ENCODE measurements at regions not wholly inside any gene's neighbourhood (a gene's known extent, or its start where the extent isn't known, plus 50 kb on each side); places are given as distances from the start of the nearest gene placed in this dataset.

GRCh38 chr6:40313582-40313981 lies 273.6 kb downstream of the LRFN2 start:
- Histone ChIP-seq H3K36me3 (ENCODE audit: control insufficient read depth, insufficient read depth, low read length) (no peaks in the 10 kb centered on the region), H3K4me3 (ENCODE audit: insufficient read depth, low read depth, low read length) (no peak overlapping the region), H3K9me3 (ENCODE audit: control insufficient read depth, low read length) (no peaks in the 10 kb centered on the region), H3K27ac (ENCODE audit: insufficient read depth, low read depth, low read length, poor library complexity, severe bottlenecking) (no peak overlapping the region), H3K27me3 (ENCODE audit: control insufficient read depth, insufficient read depth, low read length, poor library complexity, severe bottlenecking) (no peaks in the 10 kb centered on the region), H3K4me1 (ENCODE audit: control insufficient read depth, insufficient read depth, low read length) (no peaks in the 10 kb centered on the region)

- H3K36me3 ChIP-seq (ENCODE audit: control insufficient read depth, insufficient read depth, low read length) = no peaks in the 10 kb centered on the region
- 91 to 92% methylated on average over 5 of the region's 5 CpGs for WGBS, 2 experiments
- no peak overlapping the region for H3K27ac ChIP-seq (ENCODE audit: insufficient read depth, low read depth, low read length, poor library complexity, severe bottlenecking)
- H3K9me3 ChIP-seq (ENCODE audit: control insufficient read depth, low read length) = no peaks in the 10 kb centered on the region
- no peaks in the 10 kb centered on the region for H3K27me3 ChIP-seq (ENCODE audit: control insufficient read depth, insufficient read depth, low read length, poor library complexity, severe bottlenecking)
- H3K4me3 ChIP-seq (ENCODE audit: insufficient read depth, low read depth, low read length) = no peak overlapping the region
- no peaks in the 10 kb centered on the region for H3K4me1 ChIP-seq (ENCODE audit: control insufficient read depth, insufficient read depth, low read length)
Observed at GRCh38 chr6:40312213-40313015, 274.8 kb downstream of the LRFN2 start.

GRCh38 chr6:40308533-40309306 lies 278.4 kb downstream of the LRFN2 start:
- no peak overlapping the region for H3K4me3 ChIP-seq (ENCODE audit: insufficient read depth, low read depth, low read length)
- no peaks in the 10 kb centered on the region for H3K36me3 ChIP-seq (ENCODE audit: control insufficient read depth, insufficient read depth, low read length)
- no peaks in the 10 kb centered on the region for H3K27me3 ChIP-seq (ENCODE audit: control insufficient read depth, insufficient read depth, low read length, poor library complexity, severe bottlenecking)
- 44 to 46% methylated on average over 11 to 12 of the region's 12 CpGs for WGBS, 2 experiments
- no peaks in the 10 kb centered on the region for H3K9me3 ChIP-seq (ENCODE audit: control insufficient read depth, low read length)
- H3K4me1 ChIP-seq (ENCODE audit: control insufficient read depth, insufficient read depth, low read length) = no peaks in the 10 kb centered on the region
- H3K27ac ChIP-seq (ENCODE audit: insufficient read depth, low read depth, low read length, poor library complexity, severe bottlenecking) = no peak overlapping the region

GRCh38 chr6:40307712-40308111 lies 279.5 kb downstream of the LRFN2 start:
- 91 to 93% methylated on average over 5 of the region's 5 CpGs for WGBS, 2 experiments
- no peaks in the 10 kb centered on the region for H3K36me3 ChIP-seq (ENCODE audit: control insufficient read depth, insufficient read depth, low read length)
- no peak overlapping the region for H3K27ac ChIP-seq (ENCODE audit: insufficient read depth, low read depth, low read length, poor library complexity, severe bottlenecking)
- no peaks in the 10 kb centered on the region for H3K4me1 ChIP-seq (ENCODE audit: control insufficient read depth, insufficient read depth, low read length)
- no peaks in the 10 kb centered on the region for H3K9me3 ChIP-seq (ENCODE audit: control insufficient read depth, low read length)
- no peaks in the 10 kb centered on the region for H3K27me3 ChIP-seq (ENCODE audit: control insufficient read depth, insufficient read depth, low read length, poor library complexity, severe bottlenecking)
- H3K4me3 ChIP-seq (ENCODE audit: insufficient read depth, low read depth, low read length) = no peak overlapping the region

- Histone ChIP-seq H3K4me1 (ENCODE audit: control insufficient read depth, insufficient read depth, low read length) (no peaks in the 10 kb centered on the region), H3K27me3 (ENCODE audit: control insufficient read depth, insufficient read depth, low read length, poor library complexity, severe bottlenecking) (no peaks in the 10 kb centered on the region), H3K9me3 (ENCODE audit: control insufficient read depth, low read length) (no peaks in the 10 kb centered on the region), H3K4me3 (ENCODE audit: insufficient read depth, low read depth, low read length) (no peak overlapping the region), H3K36me3 (ENCODE audit: control insufficient read depth, insufficient read depth, low read length) (no peaks in the 10 kb centered on the region), H3K27ac (ENCODE audit: insufficient read depth, low read depth, low read length, poor library complexity, severe bottlenecking) (no peak overlapping the region)
- WGBS, 2 experiments = 91 to 93% methylated on average over 8 of the region's 8 CpGs
Observed at GRCh38 chr6:40302856-40303454, 284.2 kb downstream of the LRFN2 start.

- Histone ChIP-seq H3K36me3 (ENCODE audit: control insufficient read depth, insufficient read depth, low read length) (no peaks in the 10 kb centered on the region), H3K4me1 (ENCODE audit: control insufficient read depth, insufficient read depth, low read length) (no peaks in the 10 kb centered on the region), H3K9me3 (ENCODE audit: control insufficient read depth, low read length) (no peaks in the 10 kb centered on the region), H3K27ac (ENCODE audit: insufficient read depth, low read depth, low read length, poor library complexity, severe bottlenecking) (no peak overlapping the region), H3K4me3 (ENCODE audit: insufficient read depth, low read depth, low read length) (no peak overlapping the region), H3K27me3 (ENCODE audit: control insufficient read depth, insufficient read depth, low read length, poor library complexity, severe bottlenecking) (no peaks in the 10 kb centered on the region)
- WGBS, 2 experiments = 79 to 81% methylated on average over 6 of the region's 6 CpGs
Observed at GRCh38 chr6:40299681-40300080, 287.5 kb downstream of the LRFN2 start.

GRCh38 chr6:40298207-40298606 lies 289.0 kb downstream of the LRFN2 start:
- H3K36me3 ChIP-seq (ENCODE audit: control insufficient read depth, insufficient read depth, low read length) = no peaks in the 10 kb centered on the region
- 93 to 100% methylated on average over 2 of the region's 2 CpGs for WGBS, 2 experiments
- H3K27ac ChIP-seq (ENCODE audit: insufficient read depth, low read depth, low read length, poor library complexity, severe bottlenecking) = no peak overlapping the region
- H3K4me1 ChIP-seq (ENCODE audit: control insufficient read depth, insufficient read depth, low read length) = no peaks in the 10 kb centered on the region
- H3K9me3 ChIP-seq (ENCODE audit: control insufficient read depth, low read length) = no peaks in the 10 kb centered on the region
- no peaks in the 10 kb centered on the region for H3K27me3 ChIP-seq (ENCODE audit: control insufficient read depth, insufficient read depth, low read length, poor library complexity, severe bottlenecking)
- no peak overlapping the region for H3K4me3 ChIP-seq (ENCODE audit: insufficient read depth, low read depth, low read length)

GRCh38 chr6:40295251-40295950 lies 291.8 kb downstream of the LRFN2 start:
- Histone ChIP-seq H3K4me3 (ENCODE audit: insufficient read depth, low read depth, low read length) (no peak overlapping the region), H3K4me1 (ENCODE audit: control insufficient read depth, insufficient read depth, low read length) (no peaks in the 10 kb centered on the region), H3K27me3 (ENCODE audit: control insufficient read depth, insufficient read depth, low read length, poor library complexity, severe bottlenecking) (no peaks in the 10 kb centered on the region), H3K36me3 (ENCODE audit: control insufficient read depth, insufficient read depth, low read length) (no peaks in the 10 kb centered on the region), H3K9me3 (ENCODE audit: control insufficient read depth, low read length) (no peaks in the 10 kb centered on the region), H3K27ac (ENCODE audit: insufficient read depth, low read depth, low read length, poor library complexity, severe bottlenecking) (no peak overlapping the region)
- WGBS, 2 experiments = 83 to 92% methylated on average over 2 of the region's 2 CpGs

- no peaks in the 10 kb centered on the region for H3K36me3 ChIP-seq (ENCODE audit: control insufficient read depth, insufficient read depth, low read length)
- no peaks in the 10 kb centered on the region for H3K4me1 ChIP-seq (ENCODE audit: control insufficient read depth, insufficient read depth, low read length)
- no peaks in the 10 kb centered on the region for H3K27me3 ChIP-seq (ENCODE audit: control insufficient read depth, insufficient read depth, low read length, poor library complexity, severe bottlenecking)
- H3K9me3 ChIP-seq (ENCODE audit: control insufficient read depth, low read length) = no peaks in the 10 kb centered on the region
- H3K4me3 ChIP-seq (ENCODE audit: insufficient read depth, low read depth, low read length) = no peak overlapping the region
- H3K27ac ChIP-seq (ENCODE audit: insufficient read depth, low read depth, low read length, poor library complexity, severe bottlenecking) = no peak overlapping the region
- 71 to 72% methylated on average over 10 of the region's 10 CpGs for WGBS, 2 experiments
Observed at GRCh38 chr6:40293460-40294185, 293.5 kb downstream of the LRFN2 start.

Measured in ectodermal cell (in vitro differentiated cells).